ELR (cell line): ENCODE measurements at regions not wholly inside any gene's neighbourhood (a gene's known extent, or its start where the extent isn't known, plus 50 kb on each side); places are given as distances from the start of the nearest gene placed in this dataset.

Experiments used
- DNase-seq: peaks from one replicate; pipeline ENCODE4 v3.0.0-alpha.2; 2015; ENCODE audit warnings: low read depth

DNA sequence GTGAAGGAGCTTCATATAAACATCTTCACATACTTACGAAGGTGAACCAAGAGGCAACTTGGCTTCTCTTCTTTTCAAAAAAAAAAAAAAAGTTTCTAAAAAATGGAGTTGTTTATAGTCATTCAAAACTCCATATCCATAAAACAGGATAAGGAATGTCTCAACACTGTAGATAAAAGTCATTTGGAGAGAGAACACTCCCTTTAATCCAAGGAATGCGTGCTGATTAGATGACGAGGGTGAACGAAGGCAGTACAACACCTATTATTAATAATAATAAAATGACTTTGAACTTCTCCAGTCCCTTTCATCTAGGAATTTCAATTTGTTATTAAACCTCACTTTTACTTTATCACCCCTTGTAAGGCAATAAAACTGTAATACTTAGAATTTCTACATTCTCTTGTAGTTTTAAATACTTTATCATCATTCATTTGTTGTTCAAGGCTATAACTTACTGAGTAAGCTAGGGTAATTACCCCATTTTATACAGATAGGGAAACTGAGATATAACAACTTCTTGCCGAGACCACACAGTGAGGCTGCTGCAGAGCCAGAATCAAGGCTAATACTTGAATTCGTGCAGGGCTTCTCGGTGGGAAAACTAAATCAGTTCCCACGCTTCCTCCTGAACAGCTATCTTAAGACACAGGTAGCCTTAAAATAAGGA, 377.1 kb downstream of the EFNA5 start:
- no peak for DNase-seq

DNA sequence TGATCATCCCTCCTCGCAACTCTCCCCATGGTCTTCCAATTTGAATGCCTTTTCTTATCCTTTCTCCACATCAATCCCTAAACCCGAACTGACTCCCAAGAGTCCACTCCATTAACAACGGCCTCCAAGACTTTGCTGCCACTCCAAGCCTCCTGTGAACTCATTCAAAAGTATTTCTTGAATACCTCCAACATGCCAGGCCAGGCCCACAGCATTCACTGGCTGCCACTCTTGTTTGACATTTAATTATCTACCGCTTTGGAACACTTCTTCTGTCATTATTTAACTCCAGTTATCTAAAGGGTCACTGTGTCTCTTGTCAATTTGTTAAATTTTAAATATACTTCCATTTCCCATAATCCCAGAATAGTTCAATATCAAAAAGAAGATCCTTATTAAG, 378.9 kb downstream of the EFNA5 start:
- DNase-seq: no peak

DNA sequence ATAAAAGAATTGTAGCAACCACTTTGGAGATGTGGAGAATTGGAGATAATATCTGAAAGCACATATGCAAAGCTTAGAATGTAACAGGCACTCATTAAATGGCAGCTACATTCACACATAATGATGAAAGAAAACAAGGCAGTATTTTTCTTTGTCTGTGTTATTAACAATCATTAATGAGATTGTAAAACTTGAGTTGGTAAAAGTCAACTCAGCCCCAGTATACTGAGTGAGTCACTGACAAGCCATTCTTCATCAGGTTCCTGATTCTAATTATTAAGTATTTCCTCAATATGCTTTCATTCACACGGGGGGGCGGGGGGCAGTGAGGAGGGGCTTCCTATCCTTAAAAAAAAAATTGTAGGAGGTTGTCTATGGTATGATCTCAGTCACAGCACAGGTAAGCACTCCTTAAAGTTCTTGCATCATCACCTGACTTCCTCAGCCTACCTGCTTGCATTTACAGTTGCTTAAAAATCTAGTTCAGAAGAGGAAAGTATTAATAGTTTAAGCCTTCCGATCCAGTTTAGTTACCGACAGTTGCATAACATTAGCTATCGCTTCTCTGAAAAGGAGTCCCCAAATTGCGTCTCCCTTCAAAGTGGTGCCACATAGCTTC, 379.8 kb downstream of the EFNA5 start:
- no peak for DNase-seq

DNA sequence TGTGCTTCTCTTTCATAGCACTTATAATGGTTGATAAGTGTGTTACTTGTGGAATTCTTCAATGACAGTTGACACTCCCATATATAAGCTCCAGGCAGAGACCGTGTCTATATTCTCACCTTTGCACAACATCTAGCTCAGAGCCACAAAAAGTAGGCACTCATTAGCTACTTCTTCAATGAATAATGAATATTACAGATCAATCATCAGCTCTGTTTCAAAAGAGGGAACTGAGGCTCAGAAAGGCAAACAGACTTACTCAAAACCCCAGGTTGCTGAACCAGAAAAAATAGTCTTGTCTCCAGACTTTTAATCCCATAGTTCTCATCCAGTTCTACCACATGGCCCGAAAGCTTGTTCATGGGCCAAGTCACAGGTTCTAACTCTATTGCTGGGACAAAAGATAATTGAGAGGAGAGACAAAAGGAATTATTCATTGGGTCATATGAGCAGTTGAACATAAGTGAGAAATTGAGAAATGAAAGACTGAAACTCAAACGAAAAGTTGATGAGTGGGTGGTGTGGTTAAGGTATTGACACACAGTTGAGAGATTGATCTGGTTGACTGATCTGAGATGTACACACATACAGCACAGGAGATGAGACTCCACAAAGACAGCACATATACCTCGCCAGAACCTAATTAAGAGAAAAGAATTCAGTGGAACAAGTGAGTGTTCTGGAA, 381.6 kb downstream of the EFNA5 start:
- DNase-seq: no peak

DNA sequence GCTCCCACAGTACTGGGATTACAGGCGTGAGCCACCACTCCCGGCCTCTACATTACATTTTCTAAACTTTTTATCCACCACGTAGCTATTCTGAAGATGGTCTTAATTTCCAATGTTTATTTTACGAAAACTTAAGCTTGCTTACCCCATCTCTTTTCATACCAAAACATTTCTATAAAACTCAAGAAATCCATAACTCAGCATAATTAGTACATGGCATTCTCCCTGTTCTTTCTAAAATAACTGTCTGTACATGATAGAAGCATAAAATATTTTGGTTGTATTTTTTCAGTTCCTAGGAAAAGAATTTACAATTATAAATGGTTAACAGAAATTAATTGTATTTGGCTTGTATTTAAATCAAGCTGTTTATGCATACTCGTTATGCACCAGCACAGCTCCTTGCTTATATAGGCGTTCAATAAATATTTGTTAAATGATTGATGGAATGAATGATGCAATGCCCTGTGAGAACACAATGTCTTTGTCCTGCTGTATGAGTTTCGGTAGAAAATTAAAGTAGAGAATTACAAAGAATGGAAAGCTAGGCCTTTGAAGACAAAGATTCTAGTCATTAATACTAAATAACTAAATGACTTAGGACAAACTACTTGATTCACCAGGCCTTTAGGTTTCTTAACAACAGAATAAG, 384.2 kb downstream of the EFNA5 start:
- DNase-seq: no peak

DNA sequence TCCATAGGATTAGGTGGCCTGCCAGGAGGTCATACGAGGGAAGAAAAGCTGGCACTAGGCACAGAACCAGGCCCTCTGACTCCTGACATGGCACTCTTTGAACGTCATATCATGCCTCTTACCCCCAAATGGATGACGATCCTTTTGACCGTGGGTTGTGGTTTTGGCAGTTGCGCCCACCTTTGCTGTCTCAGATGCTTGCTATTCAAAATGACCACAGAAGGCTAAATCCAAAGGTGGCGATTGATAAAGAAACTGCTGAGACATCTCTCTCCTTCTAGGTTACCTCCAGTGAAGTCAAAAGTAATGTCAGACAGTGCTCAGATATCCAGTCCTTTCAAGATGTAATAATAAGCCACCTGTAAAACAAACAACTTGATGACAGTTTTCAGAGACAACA, 385.0 kb downstream of the EFNA5 start:
- DNase-seq: peak; percentile 20

DNA sequence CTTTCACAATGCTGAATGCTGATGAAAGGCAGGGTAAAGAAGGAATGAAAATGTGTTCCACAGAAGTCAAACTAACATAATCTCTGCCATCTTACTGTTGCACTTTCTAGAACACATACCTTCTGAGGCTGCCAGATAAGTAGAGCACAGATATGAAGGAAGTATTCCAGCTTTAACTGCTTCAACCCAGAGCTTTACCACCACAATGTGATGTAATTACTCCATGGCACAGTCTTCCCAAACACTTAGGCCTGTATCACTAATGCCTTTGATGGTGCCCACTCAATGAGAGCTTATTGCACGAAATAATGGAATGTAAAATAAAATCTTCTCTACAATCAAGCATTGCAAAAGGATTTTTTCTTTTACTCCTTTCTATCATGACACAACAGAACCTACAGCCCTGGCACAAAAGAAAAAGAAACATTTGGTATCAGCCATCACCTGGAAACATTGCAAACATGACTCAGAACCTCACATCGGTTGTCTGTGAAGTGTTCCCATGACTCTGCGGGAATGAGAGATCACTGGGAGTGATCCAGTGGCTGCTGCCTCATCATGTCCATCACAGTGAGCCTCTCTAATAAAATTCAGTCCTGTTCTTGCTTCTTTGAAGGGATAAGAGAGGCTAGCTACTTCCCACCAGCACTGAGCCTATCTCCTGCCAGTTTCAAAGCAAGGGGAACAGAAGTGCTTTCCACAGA, 385.8 kb downstream of the EFNA5 start:
- DNase-seq: peak; percentile 66

DNA sequence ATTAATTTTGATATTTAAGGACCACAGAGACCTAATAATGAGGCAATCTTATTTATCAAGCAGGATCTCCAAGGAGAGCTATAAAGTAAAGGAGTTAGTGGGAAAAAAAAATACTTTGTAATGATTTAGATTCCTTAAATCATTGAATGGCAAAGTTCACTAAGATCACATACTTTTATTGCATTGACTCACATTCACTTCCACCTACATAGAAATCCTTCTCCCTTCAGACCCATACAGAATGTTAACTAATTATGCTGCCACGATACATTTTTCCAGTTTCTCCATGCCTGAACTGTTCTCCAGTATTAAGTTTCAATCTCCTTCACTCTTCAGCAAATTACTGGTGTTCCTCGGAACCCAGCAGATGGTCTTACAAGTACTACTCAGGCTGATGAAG, 388.7 kb downstream of the EFNA5 start:
- DNase-seq: peak; percentile 26

DNA sequence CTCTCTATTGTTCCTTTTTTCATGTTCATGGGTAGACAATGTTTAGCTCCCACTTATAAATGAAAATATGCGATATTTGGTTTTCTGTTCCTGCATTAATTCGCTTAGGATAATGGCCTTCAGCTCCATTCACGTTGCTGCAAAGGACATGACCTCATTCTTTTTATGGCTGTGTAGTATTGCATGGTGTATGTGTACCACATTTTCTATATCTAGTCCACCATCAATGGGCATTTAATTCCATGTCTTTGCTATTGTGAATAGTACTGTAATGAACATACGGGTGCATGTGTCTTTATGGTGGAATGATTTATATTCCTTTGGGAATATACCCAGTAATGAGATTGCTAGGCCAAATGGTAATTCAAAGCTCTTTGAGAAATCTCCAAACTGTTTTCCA, 392.0 kb downstream of the EFNA5 start:
- no peak for DNase-seq

DNA sequence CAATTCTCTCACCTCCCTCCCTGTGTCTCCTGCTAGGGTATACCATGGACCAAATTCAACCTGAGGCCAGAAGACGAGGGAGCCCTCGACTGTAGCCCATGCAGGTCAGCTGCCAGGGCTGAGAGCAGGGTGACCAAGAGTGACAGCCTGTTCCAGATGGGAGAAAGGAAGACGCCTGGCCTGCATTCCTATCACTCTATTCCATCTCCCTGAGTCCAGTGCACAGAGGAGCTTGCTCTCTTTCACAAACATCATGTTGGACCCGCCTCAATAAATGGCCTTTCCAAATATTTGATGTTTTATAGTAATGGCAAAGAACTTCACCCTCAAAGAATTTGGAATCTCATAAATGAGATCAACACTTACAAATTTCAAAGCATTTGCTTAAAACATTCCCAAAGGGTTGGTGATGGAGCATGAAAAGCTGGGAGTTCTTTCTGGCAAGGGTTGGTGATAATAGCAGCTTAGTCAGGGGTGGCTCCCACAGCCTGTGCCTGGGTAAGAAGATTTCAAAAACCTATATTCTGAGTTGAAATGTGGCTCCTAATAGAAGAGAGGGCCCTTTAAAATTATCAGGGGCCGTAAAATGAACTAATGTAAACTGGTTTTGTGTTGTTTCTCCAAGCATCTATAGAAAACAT, 393.1 kb downstream of the EFNA5 start:
- no peak for DNase-seq

DNA sequence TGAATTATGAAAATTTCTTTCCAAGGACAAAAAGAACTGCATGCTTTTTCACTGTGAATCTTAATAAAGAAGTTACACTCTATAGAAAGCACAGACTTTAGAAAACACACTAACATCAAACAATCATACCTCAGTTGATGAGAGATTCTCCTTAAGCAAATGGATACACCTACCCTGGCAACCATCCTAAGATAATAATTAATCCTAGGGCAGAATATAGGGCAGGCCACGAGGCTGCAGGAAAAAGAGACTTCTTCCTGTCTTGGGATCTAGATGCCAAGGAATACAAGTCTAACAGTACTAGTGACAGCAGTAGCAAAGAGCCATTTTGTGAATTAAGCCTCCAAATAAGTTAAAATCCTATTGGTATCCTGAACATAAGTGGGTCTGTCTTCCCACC, 395.4 kb downstream of the EFNA5 start:
- no peak for DNase-seq

DNA sequence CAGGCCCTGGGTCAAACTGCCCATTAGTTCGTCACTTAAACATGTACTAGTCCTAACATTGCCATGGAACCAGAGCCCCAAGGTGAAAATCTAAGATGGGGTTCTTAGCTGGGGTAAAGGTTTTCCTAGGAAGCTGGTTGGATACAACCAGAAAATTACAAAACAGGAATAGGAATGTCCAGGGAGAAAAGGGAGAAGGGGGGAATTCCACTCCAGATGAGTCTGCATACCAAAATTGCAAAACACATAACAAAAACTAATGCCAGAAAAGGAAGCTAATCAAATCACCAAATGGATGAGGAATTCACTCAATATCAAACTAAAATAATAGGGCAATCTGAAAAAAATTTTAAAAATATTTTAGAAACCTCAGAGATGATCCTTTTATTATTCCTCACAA, 396.2 kb downstream of the EFNA5 start:
- no peak for DNase-seq

DNA sequence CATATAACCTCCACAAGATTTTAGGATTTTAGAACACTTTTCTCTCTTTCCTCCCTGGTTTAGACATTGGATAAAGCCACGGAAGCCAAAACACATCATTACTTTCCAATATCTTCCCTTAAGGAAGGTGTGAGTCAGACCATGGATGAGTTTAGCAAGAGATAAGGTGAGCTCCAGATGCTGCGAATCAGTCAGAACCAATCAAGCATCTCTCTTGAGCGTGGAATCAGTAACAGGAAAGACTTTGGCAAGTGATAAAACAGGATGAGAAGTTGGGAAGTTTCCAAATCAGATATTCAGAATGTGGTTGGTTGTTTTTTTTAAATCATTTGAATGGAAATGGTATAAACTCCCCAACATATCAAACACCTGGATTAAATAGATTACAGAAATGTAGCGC, 397.8 kb downstream of the EFNA5 start:
- DNase-seq: peak; percentile 10

DNA sequence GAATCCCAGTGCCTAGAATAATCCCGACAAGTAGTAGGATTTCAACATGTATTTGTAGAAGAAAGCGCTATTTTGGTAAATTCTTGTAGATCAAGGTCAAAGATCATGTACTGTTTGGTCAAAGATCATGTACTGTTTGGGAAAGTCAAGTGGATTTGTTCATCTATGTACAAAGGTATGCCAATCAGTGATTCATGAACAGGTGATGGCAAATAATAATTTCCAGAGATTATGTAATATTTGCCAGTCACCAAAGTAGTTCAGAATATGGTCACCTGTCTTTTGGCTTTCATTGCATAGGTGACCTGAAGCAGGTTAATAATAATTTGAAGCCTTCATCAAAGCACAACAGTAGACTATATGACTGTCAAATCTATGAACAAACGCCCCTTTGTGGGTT, 398.2 kb downstream of the EFNA5 start:
- no peak for DNase-seq

DNA sequence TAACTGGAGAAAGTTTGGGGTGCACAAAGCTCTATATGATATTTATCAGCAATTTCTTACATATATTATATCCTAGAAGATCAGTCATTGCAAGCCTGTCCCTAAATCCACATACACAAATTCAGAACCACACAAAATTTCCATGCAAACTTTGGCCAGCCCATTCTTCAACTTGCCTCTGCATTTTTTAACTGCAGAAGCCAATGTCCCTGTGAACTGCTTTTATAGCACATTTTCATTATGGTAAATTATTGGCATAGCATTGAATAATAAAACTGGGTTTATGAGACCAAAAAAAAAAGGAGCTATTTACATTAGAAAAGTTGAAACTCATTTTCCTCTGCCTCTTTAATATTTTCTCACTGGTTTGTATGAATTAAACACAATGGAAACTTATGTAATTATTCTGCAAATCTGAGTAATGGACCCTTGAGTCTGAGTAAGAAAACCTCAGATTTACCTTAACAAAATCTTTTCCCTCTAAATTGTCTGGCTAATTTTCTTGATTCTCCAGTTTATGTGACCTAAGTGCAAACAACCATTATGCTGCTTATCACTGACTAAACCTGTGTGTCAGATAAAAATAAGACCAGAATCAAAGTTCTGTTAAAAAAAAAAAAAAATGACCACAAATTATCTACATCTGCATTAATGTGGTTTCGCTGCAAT, 398.9 kb downstream of the EFNA5 start:
- no peak for DNase-seq

DNA sequence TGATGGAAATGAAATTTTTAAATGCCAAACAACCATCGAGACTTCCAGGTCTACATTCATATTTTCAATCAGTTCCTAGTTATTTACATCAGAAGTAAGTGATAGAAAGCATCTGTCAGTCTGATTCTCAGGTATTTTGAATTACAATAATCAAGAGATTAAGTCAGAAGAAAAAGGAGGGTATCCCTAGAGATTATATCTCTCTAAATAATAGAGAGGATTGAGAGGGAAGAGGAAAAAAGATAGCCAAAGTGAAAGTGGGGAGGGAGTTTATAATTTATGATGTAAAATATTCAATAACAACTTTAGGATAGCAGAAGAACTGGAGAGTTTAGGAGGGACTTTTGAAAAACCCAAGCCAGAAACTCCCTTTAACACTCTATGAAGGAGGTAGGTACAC, 400.2 kb downstream of the EFNA5 start:
- DNase-seq: no peak

DNA sequence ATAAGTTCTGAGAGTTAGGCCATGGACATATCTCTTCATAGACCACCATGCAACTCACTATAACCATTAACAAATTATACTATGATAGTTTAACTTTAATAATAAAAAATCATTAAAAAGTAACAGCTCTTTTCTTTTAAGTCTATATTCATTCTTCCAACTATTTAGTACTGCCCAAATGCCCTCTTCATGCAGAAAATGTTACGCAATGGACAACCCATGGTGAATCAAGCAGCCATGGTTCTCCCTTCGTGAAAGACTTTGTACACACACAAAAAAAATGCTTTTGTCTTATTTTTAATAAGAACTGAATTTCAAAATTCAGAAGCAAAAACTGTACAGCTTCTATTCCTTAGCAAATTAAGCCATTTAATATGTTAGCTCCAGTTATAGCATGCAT, 401.1 kb downstream of the EFNA5 start:
- no peak for DNase-seq

DNA sequence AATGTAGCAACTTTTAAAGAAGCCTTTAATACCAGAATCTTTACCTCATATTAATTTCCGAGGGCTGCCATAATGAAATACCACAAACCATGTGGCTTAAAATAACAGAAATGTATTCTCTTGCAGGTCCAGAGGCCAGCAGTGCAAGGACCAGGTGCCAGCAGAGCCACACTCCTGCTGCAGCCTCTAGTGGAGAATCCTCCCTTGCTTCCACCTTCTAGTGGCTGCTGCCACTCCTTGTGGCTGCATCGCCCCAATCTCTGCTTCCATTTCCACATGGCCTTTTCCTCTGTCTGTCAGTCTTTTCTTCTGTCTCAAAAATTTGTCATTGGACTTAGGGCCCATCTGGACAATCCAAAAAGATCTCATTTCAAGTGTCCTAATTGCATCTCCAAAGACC, 401.5 kb downstream of the EFNA5 start:
- no peak for DNase-seq

DNA sequence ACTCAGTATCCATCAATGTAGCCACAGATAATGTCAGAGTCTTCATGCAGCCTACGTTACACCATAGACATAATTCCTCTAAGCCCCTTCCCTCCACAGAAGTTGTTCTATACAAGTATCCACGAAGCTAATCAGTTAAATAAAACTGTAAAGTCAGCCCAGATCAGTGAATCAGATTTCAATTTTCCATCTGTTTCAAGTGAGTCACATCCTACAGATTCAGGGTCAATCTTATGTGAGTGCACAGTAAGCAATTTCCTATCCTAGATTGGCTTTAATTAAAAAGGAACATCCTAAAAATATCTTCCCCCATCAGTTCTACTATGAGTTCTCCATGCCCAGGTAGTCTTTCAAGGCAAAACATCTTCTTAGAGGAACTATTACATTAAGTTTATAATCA, 402.5 kb downstream of the EFNA5 start:
- DNase-seq: peak; percentile 53

DNA sequence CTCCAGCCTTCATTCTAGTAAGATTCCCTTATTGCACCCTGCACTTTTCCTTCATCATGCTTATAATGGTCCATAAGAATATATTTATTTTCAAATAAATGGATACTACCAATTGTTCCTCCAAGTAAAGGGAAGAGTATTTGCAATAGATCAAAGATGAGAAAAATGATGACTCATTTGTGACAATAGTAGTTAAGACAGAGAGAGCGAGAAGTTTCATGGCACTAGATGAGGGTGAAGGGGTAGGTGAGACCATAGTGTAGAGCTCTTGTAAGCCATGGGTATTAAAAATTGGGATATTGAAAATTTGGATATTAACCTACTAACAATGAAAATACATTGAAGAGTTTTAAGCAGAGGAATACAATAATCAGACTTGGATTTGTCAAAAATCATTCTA, 404.6 kb downstream of the EFNA5 start:
- DNase-seq: no peak

DNA sequence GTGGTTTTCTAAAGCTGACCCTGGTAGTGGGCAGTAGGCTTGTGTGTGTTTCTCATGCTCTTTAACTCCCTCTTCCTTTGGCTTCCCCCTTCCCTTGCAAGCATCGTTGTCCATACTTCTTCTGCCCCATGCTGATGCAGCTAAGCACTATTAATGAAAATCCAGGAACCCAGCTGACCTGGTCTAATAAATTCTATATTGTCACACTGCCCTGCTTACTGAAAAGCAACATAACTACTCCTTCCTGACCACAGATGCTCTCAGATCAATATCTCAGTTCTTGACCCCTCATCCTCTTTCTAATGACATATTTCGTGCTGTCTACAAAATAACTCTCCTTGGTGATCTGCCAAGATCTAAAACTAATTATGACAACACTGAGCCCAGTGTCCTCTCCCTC, 405.5 kb downstream of the EFNA5 start:
- DNase-seq: no peak
